ENCODE measurements at regions not wholly inside any gene's neighbourhood (a gene's known extent, or its start where the extent isn't known, plus 50 kb on each side); places are given as distances from the start of the nearest gene placed in this dataset.
A peak's percentile ranks its signal among the peaks of the same experiment; 100 is the strongest.

- Histone ChIP-seq H3K27ac (ENCODE audit: low read depth in 2 of 2, low read length in 2 of 2) (no peak overlapping the region), H3K4me3 (ENCODE audit: low read length in 3 of 3) (no peak overlapping the region), H3K36me3 (ENCODE audit: control insufficient read depth in 2 of 3, insufficient read depth in 3 of 3, low read length in 3 of 3) (no peaks in the 10 kb centered on the region), H3K9ac (ENCODE audit: low read length in 3 of 3) (no peak overlapping the region), H3K4me1 (ENCODE audit: control insufficient read depth in 2 of 3, insufficient read depth in 2 of 3, low read depth in 1 of 3, low read length in 3 of 3) (no peaks in the 10 kb centered on the region), H3K27me3 (ENCODE audit: control insufficient read depth, insufficient read depth, low read length) (no peaks in the 10 kb centered on the region), H3K9me3 (ENCODE audit: control insufficient read depth in 2 of 3, insufficient read depth in 1 of 3, low read length in 3 of 3) (no peaks in the 10 kb centered on the region)
- FAIRE-seq (no peak), DNase-seq (peak in 2 of 5 donors; percentile 7 to 11)
- no peak for TF ChIP-seq CTCF (IDR thresholded peaks at IDR 0.05; ENCODE audit: borderline replicate concordance, extremely low read depth, insufficient read depth)
- intact Hi-C loops (cut with DNase I), result no loop called here
Observed at GRCh38 chr19:33953023-33953422, 156.4 kb downstream of the KCTD15 start.

- no peak overlapping the region for H3K27ac ChIP-seq (ENCODE audit: low read depth in 2 of 2, low read length in 2 of 2)
- H3K36me3 ChIP-seq (ENCODE audit: control insufficient read depth in 2 of 3, insufficient read depth in 3 of 3, low read length in 3 of 3), result no peaks in the 10 kb centered on the region
- H3K27me3 ChIP-seq (ENCODE audit: control insufficient read depth, insufficient read depth, low read length), result no peaks in the 10 kb centered on the region
- no peak overlapping the region for H3K9ac ChIP-seq (ENCODE audit: low read length in 3 of 3)
- no peak for TF ChIP-seq CTCF (IDR thresholded peaks at IDR 0.05; ENCODE audit: borderline replicate concordance, extremely low read depth, insufficient read depth)
- DNase-seq (peak in 2 of 5 donors; percentile 11 to 34), FAIRE-seq (no peak)
- H3K9me3 ChIP-seq (ENCODE audit: control insufficient read depth in 2 of 3, insufficient read depth in 1 of 3, low read length in 3 of 3), result no peaks in the 10 kb centered on the region
- H3K4me1 ChIP-seq (ENCODE audit: control insufficient read depth in 2 of 3, insufficient read depth in 2 of 3, low read depth in 1 of 3, low read length in 3 of 3), result no peaks in the 10 kb centered on the region
- intact Hi-C loops (cut with DNase I), result no loop called here
- no peak overlapping the region for H3K4me3 ChIP-seq (ENCODE audit: low read length in 3 of 3)
Observed at GRCh38 chr19:33953592-33953991, 156.9 kb downstream of the KCTD15 start.

GRCh38 chr19:33954686-33955085 lies 158.0 kb downstream of the KCTD15 start:
- no peak for TF ChIP-seq CTCF (IDR thresholded peaks at IDR 0.05; ENCODE audit: borderline replicate concordance, extremely low read depth, insufficient read depth)
- Histone ChIP-seq H3K9me3 (ENCODE audit: control insufficient read depth in 2 of 3, insufficient read depth in 1 of 3, low read length in 3 of 3) (no peaks in the 10 kb centered on the region), H3K27ac (ENCODE audit: low read depth in 2 of 2, low read length in 2 of 2) (no peak overlapping the region), H3K4me1 (ENCODE audit: control insufficient read depth in 2 of 3, insufficient read depth in 2 of 3, low read depth in 1 of 3, low read length in 3 of 3) (no peaks in the 10 kb centered on the region), H3K9ac (ENCODE audit: low read length in 3 of 3) (no peak overlapping the region), H3K4me3 (ENCODE audit: low read length in 3 of 3) (no peak overlapping the region), H3K27me3 (ENCODE audit: control insufficient read depth, insufficient read depth, low read length) (no peaks in the 10 kb centered on the region), H3K36me3 (ENCODE audit: control insufficient read depth in 2 of 3, insufficient read depth in 3 of 3, low read length in 3 of 3) (no peaks in the 10 kb centered on the region)
- DNase-seq (no peak), FAIRE-seq (no peak)
- intact Hi-C loops (cut with DNase I), result no loop called here

GRCh38 chr19:33956941-33957340 lies 160.3 kb downstream of the KCTD15 start:
- H3K27ac ChIP-seq (ENCODE audit: low read depth in 2 of 2, low read length in 2 of 2), result no peak overlapping the region
- no peaks in the 10 kb centered on the region for H3K4me1 ChIP-seq (ENCODE audit: control insufficient read depth in 2 of 3, insufficient read depth in 2 of 3, low read depth in 1 of 3, low read length in 3 of 3)
- no peaks in the 10 kb centered on the region for H3K27me3 ChIP-seq (ENCODE audit: control insufficient read depth, insufficient read depth, low read length)
- H3K4me3 ChIP-seq (ENCODE audit: low read length in 3 of 3), result no peak overlapping the region
- TF ChIP-seq CTCF (IDR thresholded peaks at IDR 0.05; ENCODE audit: borderline replicate concordance, extremely low read depth, insufficient read depth), result no peak
- FAIRE-seq, result no peak
- no peak for DNase-seq
- H3K36me3 ChIP-seq (ENCODE audit: control insufficient read depth in 2 of 3, insufficient read depth in 3 of 3, low read length in 3 of 3), result no peaks in the 10 kb centered on the region
- intact Hi-C loops (cut with DNase I), result no loop called here
- H3K9ac ChIP-seq (ENCODE audit: low read length in 3 of 3), result no peak overlapping the region
- H3K9me3 ChIP-seq (ENCODE audit: control insufficient read depth in 2 of 3, insufficient read depth in 1 of 3, low read length in 3 of 3), result no peaks in the 10 kb centered on the region

All from kidney (tissue), 13 donors.